GM23338 (cell line): ENCODE measurements at regions not wholly inside any gene's neighbourhood (a gene's known extent, or its start where the extent isn't known, plus 50 kb on each side); places are given as distances from the start of the nearest gene placed in this dataset.

Source experiments
- ATAC-seq: fragments of 200-7000 bp; cut with Tn5 transposase; 3 replicates; pipeline ENCODE4 v1.9.1; 2020
- DNase-seq: peaks from one replicate; pipeline ENCODE4 v3.0.0-alpha.2; 2015; ENCODE audit warnings: low spot score
- H2AFZ ChIP-seq: fragments of 200-600 bp; sonication (generic); 2 replicates; pipeline ENCODE4 v1.8.0; 2016; ENCODE audit warnings: antibody characterized with exemption, mild to moderate bottlenecking, moderate library complexity
- H3F3A ChIP-seq: fragments of 200-600 bp; sonication (generic); replicated peaks from 2 replicates; pipeline ENCODE4 v1.8.0; 2017; ENCODE audit warnings: antibody characterized with exemption, mixed run types, low read depth
- H3K27ac ChIP-seq: fragments of 200-600 bp; sonication (generic); 2 replicates; pipeline ENCODE4 v1.6.1; 2016; ENCODE audit warnings: low read depth
- H3K27me3 ChIP-seq: fragments of 200-600 bp; sonication (generic); 2 replicates; pipeline ENCODE4 v1.8.0; 2016; ENCODE audit warnings: mild to moderate bottlenecking, mixed run types, moderate library complexity; ENCODE audit not compliant: insufficient read depth
- H3K36me3 ChIP-seq: fragments of 200-600 bp; sonication (generic); 2 replicates; pipeline ENCODE4 v1.8.0; 2016; ENCODE audit warnings: mild to moderate bottlenecking; ENCODE audit not compliant: insufficient read depth
- H3K4me1 ChIP-seq: fragments of 200-600 bp; sonication (generic); 2 replicates; pipeline ENCODE4 v1.8.0; 2016; ENCODE audit warnings: mild to moderate bottlenecking, moderate library complexity; ENCODE audit not compliant: insufficient read depth
- H3K4me2 ChIP-seq: fragments of 200-600 bp; sonication (generic); 2 replicates; pipeline ENCODE4 v1.7.1; 2017; ENCODE audit warnings: mixed run types
- H3K4me3 ChIP-seq: fragments of 200-600 bp; sonication (generic); 2 replicates; pipeline ENCODE4 v1.6.1; 2016; ENCODE audit warnings: mixed run types
- H3K79me2 ChIP-seq: fragments of 200-600 bp; sonication (generic); replicated peaks from 2 replicates; pipeline ENCODE4 v1.8.0; 2017; ENCODE audit warnings: mild to moderate bottlenecking; ENCODE audit not compliant: insufficient read depth
- H3K9me2 ChIP-seq: fragments of 200-600 bp; sonication (generic); 2 replicates; pipeline ENCODE4 v1.8.0; 2017; ENCODE audit not compliant: insufficient read depth
- H4K20me1 ChIP-seq: fragments of 200-600 bp; sonication (generic); replicated peaks from 2 replicates; pipeline ENCODE4 v1.8.0; 2017; ENCODE audit warnings: mild to moderate bottlenecking; ENCODE audit not compliant: insufficient read depth
- H3K27ac Mint-ChIP-seq: 2 replicates; pipeline ENCODE4 v1.8.0; 2020; ENCODE audit warnings: inconsistent platforms, mild to moderate bottlenecking, moderate library complexity, mixed read lengths
- H3K27me3 Mint-ChIP-seq: 3 replicates; pipeline ENCODE4 v1.8.0; 2022; ENCODE audit warnings: low read depth, mild to moderate bottlenecking, moderate library complexity, mixed read lengths, inconsistent platforms; ENCODE audit not compliant: insufficient read depth, poor library complexity
- H3K36me3 Mint-ChIP-seq: 3 replicates; pipeline ENCODE4 v1.8.0; 2021; ENCODE audit warnings: low read depth, mild to moderate bottlenecking, inconsistent platforms, moderate library complexity, mixed read lengths
- H3K4me1 Mint-ChIP-seq: 3 replicates; pipeline ENCODE4 v1.8.0; 2020; ENCODE audit warnings: mild to moderate bottlenecking, inconsistent platforms, mixed read lengths
- H3K4me3 Mint-ChIP-seq: 3 replicates; pipeline ENCODE4 v1.8.0; 2021; ENCODE audit warnings: moderate library complexity, mild to moderate bottlenecking, inconsistent platforms, mixed read lengths
- H3K9me3 Mint-ChIP-seq: 3 replicates; pipeline ENCODE4 v1.8.0; 2020; ENCODE audit warnings: moderate library complexity, mild to moderate bottlenecking, inconsistent platforms, mixed read lengths
- CREB1 ChIP-seq: fragments of 250-450 bp; sonication (Bioruptor Pico); IDR thresholded peaks from 2 replicates; pipeline ENCODE4 v1.5.0; 2020; ENCODE audit warnings: low read depth, mild to moderate bottlenecking, moderate library complexity
- EZH2 ChIP-seq: fragments of 200-600 bp; sonication (generic); IDR thresholded peaks from one replicate; pipeline ENCODE4 v1.8.0; 2017; ENCODE audit warnings: antibody characterized with exemption, mild to moderate bottlenecking, low read depth; ENCODE audit not compliant: unreplicated experiment
- EZH2phosphoT487 ChIP-seq: fragments of 200-600 bp; sonication (generic); IDR thresholded peaks from one replicate; pipeline ENCODE4 v1.8.1; 2018; ENCODE audit warnings: antibody characterized with exemption; ENCODE audit not compliant: unreplicated experiment
- JUNB ChIP-seq: IDR thresholded peaks from one replicate; pipeline ENCODE4 v1.6.1; 2016; ENCODE audit warnings: antibody characterized with exemption; ENCODE audit not compliant: unreplicated experiment
- NANOG ChIP-seq: IDR thresholded peaks from 2 replicates; pipeline ENCODE4 v1.6.1; 2016; ENCODE audit warnings: antibody characterized with exemption, borderline replicate concordance
- STAT1 ChIP-seq: IDR thresholded peaks from one replicate; pipeline ENCODE4 v1.6.1; 2016; ENCODE audit warnings: antibody characterized with exemption; ENCODE audit not compliant: unreplicated experiment
- ZNF114 ChIP-seq: fragments of 250-450 bp; sonication (Bioruptor Pico); IDR thresholded peaks from 2 replicates; pipeline ENCODE4 v1.5.0; 2020; ENCODE audit warnings: mild to moderate bottlenecking, moderate library complexity
- ZNF331 ChIP-seq: fragments of 250-450 bp; sonication (Bioruptor Pico); IDR thresholded peaks from 2 replicates; pipeline ENCODE4 v1.5.0; 2020; ENCODE audit warnings: low read depth, mild to moderate bottlenecking, moderate library complexity
- TF ChIP-seq, protein P1 (sequence below), 2 experiments: fragments of 200-600 bp in 1 of 2; sonication (generic) in 1 of 2; conservative IDR thresholded peaks; 2 replicates each; pipeline versions ENCODE4 v1.5.1 to v1.6.1; 2016 to 2017; ENCODE audit warnings: antibody characterized with exemption in 2 of 2, low read depth in 2 of 2, mild to moderate bottlenecking in 2 of 2, moderate library complexity in 1 of 2
- TF ChIP-seq, protein P2 (sequence below): IDR thresholded peaks from one replicate; pipeline ENCODE4 v1.6.1; 2018; ENCODE audit warnings: antibody characterized with exemption; ENCODE audit not compliant: unreplicated experiment

GRCh38 chr5:171648279-171649074 lies 137.1 kb upstream of the SMIM23 start:
- peaks cover 18% of the 10 kb centered on the region for H3K27me3 Mint-ChIP-seq
- Histone ChIP-seq H3K36me3 (no peaks in the 10 kb centered on the region), H3F3A (no peaks in the 10 kb centered on the region), H3K4me1 (peaks cover 25% of the 10 kb centered on the region), H3K4me2 (no peak overlapping the region), H4K20me1 (no peaks in the 10 kb centered on the region), H3K27ac (no peak overlapping the region), H3K4me3 (no peak overlapping the region), H2AFZ (no peak overlapping the region), H3K79me2 (no peaks in the 10 kb centered on the region), H3K9me2 (no peaks in the 10 kb centered on the region), H3K27me3 (no peaks in the 10 kb centered on the region)
- H3K4me1 Mint-ChIP-seq = peaks cover 34% of the 10 kb centered on the region
- H3K4me3 Mint-ChIP-seq = no peak overlapping the region
- no peak for ATAC-seq
- no peak overlapping the region for H3K27ac Mint-ChIP-seq
- 0 out of 3 replicates have a peak, but pooled peaks cover 2% of the 10 kb centered on the region for H3K36me3 Mint-ChIP-seq
- DNase-seq = no peak
- TF ChIP-seq ZNF331 (CRISPR knock-in tag) = no peak
- TF ChIP-seq, protein P1, sequence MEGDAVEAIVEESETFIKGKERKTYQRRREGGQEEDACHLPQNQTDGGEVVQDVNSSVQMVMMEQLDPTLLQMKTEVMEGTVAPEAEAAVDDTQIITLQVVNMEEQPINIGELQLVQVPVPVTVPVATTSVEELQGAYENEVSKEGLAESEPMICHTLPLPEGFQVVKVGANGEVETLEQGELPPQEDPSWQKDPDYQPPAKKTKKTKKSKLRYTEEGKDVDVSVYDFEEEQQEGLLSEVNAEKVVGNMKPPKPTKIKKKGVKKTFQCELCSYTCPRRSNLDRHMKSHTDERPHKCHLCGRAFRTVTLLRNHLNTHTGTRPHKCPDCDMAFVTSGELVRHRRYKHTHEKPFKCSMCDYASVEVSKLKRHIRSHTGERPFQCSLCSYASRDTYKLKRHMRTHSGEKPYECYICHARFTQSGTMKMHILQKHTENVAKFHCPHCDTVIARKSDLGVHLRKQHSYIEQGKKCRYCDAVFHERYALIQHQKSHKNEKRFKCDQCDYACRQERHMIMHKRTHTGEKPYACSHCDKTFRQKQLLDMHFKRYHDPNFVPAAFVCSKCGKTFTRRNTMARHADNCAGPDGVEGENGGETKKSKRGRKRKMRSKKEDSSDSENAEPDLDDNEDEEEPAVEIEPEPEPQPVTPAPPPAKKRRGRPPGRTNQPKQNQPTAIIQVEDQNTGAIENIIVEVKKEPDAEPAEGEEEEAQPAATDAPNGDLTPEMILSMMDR (conservative IDR thresholded peaks at IDR 0.05; ENCODE audit: low read depth in 2 of 2) = no peak
- no peak for TF ChIP-seq CREB1 (CRISPR knock-in tag)
- H3K9me3 Mint-ChIP-seq = peaks cover 5% of the 10 kb centered on the region; the same call in 2 of the 3 replicates

DNA sequence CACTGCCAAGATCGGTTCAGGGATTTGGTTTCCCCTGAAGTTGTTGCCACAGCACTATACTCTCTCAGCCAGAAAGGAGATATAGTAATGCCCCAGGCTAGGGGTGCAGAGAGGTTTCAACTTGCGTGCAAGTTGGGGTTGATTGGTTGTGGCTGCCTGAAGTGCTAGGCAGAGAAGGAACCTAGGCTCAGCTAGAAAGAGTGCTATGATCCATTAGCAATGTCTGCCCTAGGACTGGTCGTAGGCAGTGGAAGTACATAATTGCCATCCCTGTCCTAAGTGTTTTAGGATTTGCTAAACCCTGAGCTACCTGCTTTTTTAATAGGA lies 136.6 kb upstream of the SMIM23 start:
- no peak overlapping the region for H3K4me2 ChIP-seq
- H3K27ac Mint-ChIP-seq = no peak overlapping the region
- ATAC-seq (peak; percentile 65), DNase-seq (no peak)
- H3K4me3 ChIP-seq = no peak overlapping the region
- H3K27me3 Mint-ChIP-seq = peaks cover 18% of the 10 kb centered on the region
- H3K36me3 ChIP-seq = no peaks in the 10 kb centered on the region
- peaks cover 20% of the 10 kb centered on the region for H3K4me1 ChIP-seq
- no peak overlapping the region for H2AFZ ChIP-seq
- no peaks in the 10 kb centered on the region for H3F3A ChIP-seq
- H3K36me3 Mint-ChIP-seq = 0 out of 3 replicates have a peak, but pooled peaks cover 2% of the 10 kb centered on the region
- H3K4me3 Mint-ChIP-seq = no peak overlapping the region
- no peaks in the 10 kb centered on the region for H4K20me1 ChIP-seq
- H3K9me2 ChIP-seq = no peaks in the 10 kb centered on the region
- no peaks in the 10 kb centered on the region for H3K27me3 ChIP-seq
- H3K4me1 Mint-ChIP-seq = peaks cover 29% of the 10 kb centered on the region
- H3K9me3 Mint-ChIP-seq = peaks cover 8% of the 10 kb centered on the region; the same call in 2 of the 3 replicates
- H3K27ac ChIP-seq = no peak overlapping the region
- no peaks in the 10 kb centered on the region for H3K79me2 ChIP-seq
- TF ChIP-seq ZNF114 (CRISPR knock-in tag) (no peak), JUNB (no peak), ZNF331 (CRISPR knock-in tag) (no peak), EZH2 (no peak), CREB1 (CRISPR knock-in tag) (no peak), STAT1 (no peak), NANOG (no peak), EZH2phosphoT487 (no peak)
- TF ChIP-seq, protein P2, sequence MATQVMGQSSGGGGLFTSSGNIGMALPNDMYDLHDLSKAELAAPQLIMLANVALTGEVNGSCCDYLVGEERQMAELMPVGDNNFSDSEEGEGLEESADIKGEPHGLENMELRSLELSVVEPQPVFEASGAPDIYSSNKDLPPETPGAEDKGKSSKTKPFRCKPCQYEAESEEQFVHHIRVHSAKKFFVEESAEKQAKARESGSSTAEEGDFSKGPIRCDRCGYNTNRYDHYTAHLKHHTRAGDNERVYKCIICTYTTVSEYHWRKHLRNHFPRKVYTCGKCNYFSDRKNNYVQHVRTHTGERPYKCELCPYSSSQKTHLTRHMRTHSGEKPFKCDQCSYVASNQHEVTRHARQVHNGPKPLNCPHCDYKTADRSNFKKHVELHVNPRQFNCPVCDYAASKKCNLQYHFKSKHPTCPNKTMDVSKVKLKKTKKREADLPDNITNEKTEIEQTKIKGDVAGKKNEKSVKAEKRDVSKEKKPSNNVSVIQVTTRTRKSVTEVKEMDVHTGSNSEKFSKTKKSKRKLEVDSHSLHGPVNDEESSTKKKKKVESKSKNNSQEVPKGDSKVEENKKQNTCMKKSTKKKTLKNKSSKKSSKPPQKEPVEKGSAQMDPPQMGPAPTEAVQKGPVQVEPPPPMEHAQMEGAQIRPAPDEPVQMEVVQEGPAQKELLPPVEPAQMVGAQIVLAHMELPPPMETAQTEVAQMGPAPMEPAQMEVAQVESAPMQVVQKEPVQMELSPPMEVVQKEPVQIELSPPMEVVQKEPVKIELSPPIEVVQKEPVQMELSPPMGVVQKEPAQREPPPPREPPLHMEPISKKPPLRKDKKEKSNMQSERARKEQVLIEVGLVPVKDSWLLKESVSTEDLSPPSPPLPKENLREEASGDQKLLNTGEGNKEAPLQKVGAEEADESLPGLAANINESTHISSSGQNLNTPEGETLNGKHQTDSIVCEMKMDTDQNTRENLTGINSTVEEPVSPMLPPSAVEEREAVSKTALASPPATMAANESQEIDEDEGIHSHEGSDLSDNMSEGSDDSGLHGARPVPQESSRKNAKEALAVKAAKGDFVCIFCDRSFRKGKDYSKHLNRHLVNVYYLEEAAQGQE = no peak
- TF ChIP-seq, protein P1 (conservative IDR thresholded peaks at IDR 0.05; ENCODE audit: low read depth in 2 of 2) = no peak
